Neural cell (in vitro differentiated cells): ENCODE measurements at regions not wholly inside any gene's neighbourhood (a gene's known extent, or its start where the extent isn't known, plus 50 kb on each side); places are given as distances from the start of the nearest gene placed in this dataset.

Source experiments
- POLR2AphosphoS5 ChIP-seq: IDR thresholded peaks from 2 replicates; pipeline ENCODE4 v1.6.1; 2012
- TF ChIP-seq, protein P1 (sequence below): fragments of 450-650 bp; IDR thresholded peaks from 2 replicates; pipeline ENCODE4 v1.5.1; 2014; ENCODE audit warnings: antibody characterized with exemption, mild to moderate bottlenecking, moderate library complexity; ENCODE audit not compliant: poor library complexity, severe bottlenecking

DNA sequence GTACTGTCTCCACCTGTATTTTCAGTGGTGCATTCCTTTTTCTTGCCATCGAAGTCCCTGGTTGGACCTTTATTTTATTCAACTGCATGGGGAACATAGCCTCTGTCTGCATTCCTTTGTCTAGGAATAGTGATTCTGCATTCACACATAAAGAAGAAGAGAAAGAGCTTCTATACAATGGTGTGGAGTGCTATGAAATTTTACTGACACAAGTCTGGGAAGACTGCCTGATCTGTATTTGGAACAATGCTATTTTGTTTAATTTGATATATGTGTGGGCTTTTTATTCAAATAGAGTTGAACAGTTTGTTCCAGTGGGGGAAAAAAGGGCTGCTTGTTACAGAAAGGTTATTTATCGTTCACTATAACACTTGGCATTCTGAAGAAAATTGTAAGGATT, 375.7 kb upstream of the POU3F2 start:
- TF ChIP-seq, protein P1, sequence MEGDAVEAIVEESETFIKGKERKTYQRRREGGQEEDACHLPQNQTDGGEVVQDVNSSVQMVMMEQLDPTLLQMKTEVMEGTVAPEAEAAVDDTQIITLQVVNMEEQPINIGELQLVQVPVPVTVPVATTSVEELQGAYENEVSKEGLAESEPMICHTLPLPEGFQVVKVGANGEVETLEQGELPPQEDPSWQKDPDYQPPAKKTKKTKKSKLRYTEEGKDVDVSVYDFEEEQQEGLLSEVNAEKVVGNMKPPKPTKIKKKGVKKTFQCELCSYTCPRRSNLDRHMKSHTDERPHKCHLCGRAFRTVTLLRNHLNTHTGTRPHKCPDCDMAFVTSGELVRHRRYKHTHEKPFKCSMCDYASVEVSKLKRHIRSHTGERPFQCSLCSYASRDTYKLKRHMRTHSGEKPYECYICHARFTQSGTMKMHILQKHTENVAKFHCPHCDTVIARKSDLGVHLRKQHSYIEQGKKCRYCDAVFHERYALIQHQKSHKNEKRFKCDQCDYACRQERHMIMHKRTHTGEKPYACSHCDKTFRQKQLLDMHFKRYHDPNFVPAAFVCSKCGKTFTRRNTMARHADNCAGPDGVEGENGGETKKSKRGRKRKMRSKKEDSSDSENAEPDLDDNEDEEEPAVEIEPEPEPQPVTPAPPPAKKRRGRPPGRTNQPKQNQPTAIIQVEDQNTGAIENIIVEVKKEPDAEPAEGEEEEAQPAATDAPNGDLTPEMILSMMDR: no peak
- TF ChIP-seq POLR2AphosphoS5: no peak
